HuH-7 (cell line): ENCODE measurements at regions not wholly inside any gene's neighbourhood (a gene's known extent, or its start where the extent isn't known, plus 50 kb on each side); places are given as distances from the start of the nearest gene placed in this dataset.

Source experiments
- DNase-seq: peaks from one replicate; pipeline ENCODE4 v3.0.0; 2011; ENCODE audit warnings: low spot score

- DNase-seq: no peak
These were observed 328.5 kb upstream of the TLE3 start for GRCh38 chr15:70426096-70426821.

- DNase-seq: no peak
These were observed 327.3 kb upstream of the TLE3 start for GRCh38 chr15:70424937-70425411.

GRCh38 chr15:70423267-70423666 lies 325.6 kb upstream of the TLE3 start:
- no peak for DNase-seq

- peak; percentile 56 for DNase-seq
These were observed 324.6 kb upstream of the TLE3 start for GRCh38 chr15:70422342-70422741.

- DNase-seq: no peak
These were observed 323.3 kb upstream of the TLE3 start for GRCh38 chr15:70420948-70421482.

GRCh38 chr15:70420086-70420947 lies 322.6 kb upstream of the TLE3 start:
- DNase-seq: no peak

GRCh38 chr15:70418943-70419342 lies 321.2 kb upstream of the TLE3 start:
- no peak for DNase-seq

GRCh38 chr15:70417535-70417934 lies 319.8 kb upstream of the TLE3 start:
- DNase-seq: no peak

- DNase-seq: no peak
These were observed 319.1 kb upstream of the TLE3 start for GRCh38 chr15:70416829-70417228.

GRCh38 chr15:70415398-70415797 lies 317.7 kb upstream of the TLE3 start:
- DNase-seq: no peak

GRCh38 chr15:70414626-70415025 lies 316.9 kb upstream of the TLE3 start:
- no peak for DNase-seq

- no peak for DNase-seq
These were observed 315.1 kb upstream of the TLE3 start for GRCh38 chr15:70412794-70413193.

- no peak for DNase-seq
These were observed 313.6 kb upstream of the TLE3 start for GRCh38 chr15:70411143-70411863.

- no peak for DNase-seq
These were observed 312.8 kb upstream of the TLE3 start for GRCh38 chr15:70410371-70410985.

- no peak for DNase-seq
These were observed 311.7 kb upstream of the TLE3 start for GRCh38 chr15:70409388-70409787.

- DNase-seq: no peak
These were observed 310.2 kb upstream of the TLE3 start for GRCh38 chr15:70407955-70408354.

GRCh38 chr15:70407336-70407670 lies 309.6 kb upstream of the TLE3 start:
- DNase-seq: no peak

- DNase-seq: no peak
These were observed 309.1 kb upstream of the TLE3 start for GRCh38 chr15:70406617-70407335.

GRCh38 chr15:70401709-70402108 lies 304.0 kb upstream of the TLE3 start:
- no peak for DNase-seq

- DNase-seq: no peak
These were observed 303.2 kb upstream of the TLE3 start for GRCh38 chr15:70400766-70401541.

- no peak for DNase-seq
These were observed 301.5 kb upstream of the TLE3 start for GRCh38 chr15:70399204-70399603.
